Stomach (tissue), 8 donors: ENCODE measurements at regions not wholly inside any gene's neighbourhood (a gene's known extent, or its start where the extent isn't known, plus 50 kb on each side); places are given as distances from the start of the nearest gene placed in this dataset.

Experiments used
- DNase-seq, 2 donors: peaks; one replicate each; pipeline versions ENCODE4 v3.0.0 to v3.0.0-alpha.2; 2013 to 2019
- H3K27ac ChIP-seq, 5 donors: fragments of 200-600 bp in 4 of 5; sonication (generic) in 4 of 5; one replicate each; pipeline ENCODE4 v1.5.1; 2013 to 2019; ENCODE audit warnings: mild to moderate bottlenecking in 1 of 5, moderate library complexity in 1 of 5
- H3K27me3 ChIP-seq, 3 donors: fragments of 200-600 bp; sonication (generic); one replicate each; pipeline ENCODE4 v1.5.1; 2017 to 2019; ENCODE audit warnings: mixed run types in 1 of 3
- H3K36me3 ChIP-seq, 4 donors: fragments of 200-600 bp; sonication (generic); 1 replicate in 3 of 4; 2 replicates in 1 of 4; pipeline ENCODE4 v1.5.1; 2016 to 2019
- H3K4me1 ChIP-seq, 4 donors: fragments of 200-600 bp; sonication (generic); one replicate each; pipeline ENCODE4 v1.5.1; 2016 to 2019
- H3K4me3 ChIP-seq, 4 donors: fragments of 200-600 bp; sonication (generic) in 3 of 4; one replicate each; pipeline ENCODE4 v1.5.1; 2016 to 2019; ENCODE audit warnings: mild to moderate bottlenecking in 1 of 4
- H3K9me3 ChIP-seq, 4 donors: fragments of 200-600 bp; sonication (generic); one replicate each; pipeline ENCODE4 v1.5.1; 2016 to 2019
- CTCF ChIP-seq, 7 experiments: fragments of 450-650 bp in 4 of 7; fragments of 200-600 bp in 3 of 7; sonication (generic) in 3 of 7; IDR thresholded peaks; one replicate each; pipeline ENCODE4 v1.5.1; 2016 to 2019; ENCODE audit warnings: antibody characterized with exemption in 7 of 7, control low read depth in 2 of 7, mild to moderate bottlenecking in 1 of 7
- EP300 ChIP-seq: sonication (generic); formaldehyde crosslinking; IDR thresholded peaks from one replicate; pipeline ENCODE4 v1.6.1; 2017; ENCODE audit warnings: antibody characterized with exemption
- POLR2A ChIP-seq, 4 donors: fragments of 450-650 bp; IDR thresholded peaks; one replicate each; pipeline ENCODE4 v1.6.1; 2016; ENCODE audit warnings: antibody characterized with exemption in 4 of 4, control low read depth in 2 of 4, mild to moderate bottlenecking in 1 of 4, moderate library complexity in 1 of 4
- POLR2AphosphoS5 ChIP-seq, 3 donors: sonication (generic); formaldehyde crosslinking; IDR thresholded peaks; one replicate each; pipeline ENCODE4 v1.6.1; 2016; ENCODE audit warnings: antibody characterized with exemption in 3 of 3
- WGBS, 5 donors: extraction: QIAGEN DNeasy Blood & Tissue Kit in 3 of 5; methylation state at CpG; one replicate each; pipeline versions ENCODE4 v1.1.5 to v1.1.7; 2013 to 2018; 5-methylcytosine and 5-hydroxymethylcytosine counted together
- intact Hi-C: fragments of 100-400 bp; cut with DNase I; formaldehyde crosslinking; loops from one replicate; pipeline ENCODE4 v1.15.1; 2023; ENCODE audit warnings: low total_unique reads
- donor health status: healthy with polysubstance abuse.
- donor health status: Bipolar disorder and iron deficiency.
- donor health status: healthy.

GRCh38 chr2:136253288-136254004 lies 135.5 kb upstream of the CXCR4 start:
- DNase-seq, result no peak

GRCh38 chr2:136251885-136252585 lies 134.1 kb upstream of the CXCR4 start:
- WGBS, 5 donors, result 64 to 73% (median 71%) methylated on average over 5 of the region's 5 CpGs

More at GRCh38 chr2:136253288-136254004, 135.5 kb upstream of the CXCR4 start:
- H3K27ac ChIP-seq, result no peak overlapping the region
- H3K4me3 ChIP-seq, result no peak overlapping the region
- H3K36me3 ChIP-seq, result no peaks in the 10 kb centered on the region
- WGBS, 5 donors, result 83 to 89% (median 87%) methylated on average over 6 of the region's 6 CpGs
- TF ChIP-seq POLR2AphosphoS5 (IDR thresholded peaks at IDR 0.05) (no peak), POLR2A (IDR thresholded peaks at IDR 0.05) (no peak), EP300 (no peak), CTCF (IDR thresholded peaks at IDR 0.05) (no peak)
- no peaks in the 10 kb centered on the region for H3K9me3 ChIP-seq
- intact Hi-C loops, result no loop called here
- peaks cover 0 to 8% (median 0%) of the 10 kb centered on the region in 4 donors for H3K4me1 ChIP-seq
- H3K27me3 ChIP-seq, result no peaks in the 10 kb centered on the region

GRCh38 chr2:136251197-136251884 lies 133.4 kb upstream of the CXCR4 start:
- peak overlapping the region in 1 of 5 donors; percentile 25 for H3K27ac ChIP-seq
- TF ChIP-seq CTCF (IDR thresholded peaks at IDR 0.05), result no peak
- TF ChIP-seq POLR2AphosphoS5 (IDR thresholded peaks at IDR 0.05), result no peak
- no peak for TF ChIP-seq POLR2A (IDR thresholded peaks at IDR 0.05)
- no peak for TF ChIP-seq EP300
- H3K36me3 ChIP-seq, result no peaks in the 10 kb centered on the region
- H3K9me3 ChIP-seq, result no peaks in the 10 kb centered on the region
- intact Hi-C loops, result no loop called here
- WGBS, 5 donors, result 61 to 71% (median 67%) methylated on average over 5 of the region's 5 CpGs
- no peak overlapping the region for H3K4me3 ChIP-seq
- DNase-seq, result no peak
- peaks cover 0 to 12% (median 2%) of the 10 kb centered on the region in 4 donors for H3K4me1 ChIP-seq
- H3K27me3 ChIP-seq, result no peaks in the 10 kb centered on the region

More at GRCh38 chr2:136251885-136252585, 134.1 kb upstream of the CXCR4 start:
- Histone ChIP-seq H3K4me3 (no peak overlapping the region), H3K36me3 (no peaks in the 10 kb centered on the region), H3K4me1 (peaks cover 0 to 8% (median 0%) of the 10 kb centered on the region in 4 donors), H3K27me3 (no peaks in the 10 kb centered on the region), H3K27ac (peak overlapping the region in 1 of 5 donors; percentile 25), H3K9me3 (no peaks in the 10 kb centered on the region)
- intact Hi-C loops, result no loop called here
- DNase-seq, result no peak
- TF ChIP-seq POLR2A (IDR thresholded peaks at IDR 0.05), result no peak
- TF ChIP-seq EP300, result no peak
- no peak for TF ChIP-seq CTCF (IDR thresholded peaks at IDR 0.05)
- no peak for TF ChIP-seq POLR2AphosphoS5 (IDR thresholded peaks at IDR 0.05)

GRCh38 chr2:136250131-136250530 lies 132.2 kb upstream of the CXCR4 start:
- H3K4me1 ChIP-seq, result peaks cover 6 to 20% (median 13%) of the 10 kb centered on the region in 4 donors
- H3K36me3 ChIP-seq, result no peaks in the 10 kb centered on the region
- WGBS, 5 donors, result 63 to 82% (median 65%) methylated on average over 3 of the region's 3 CpGs
- no peak overlapping the region for H3K4me3 ChIP-seq
- no peaks in the 10 kb centered on the region for H3K27me3 ChIP-seq
- DNase-seq, result no peak
- H3K27ac ChIP-seq, result no peak overlapping the region
- intact Hi-C loops, result no loop called here
- no peaks in the 10 kb centered on the region for H3K9me3 ChIP-seq
- TF ChIP-seq CTCF (IDR thresholded peaks at IDR 0.05) (no peak), POLR2A (IDR thresholded peaks at IDR 0.05) (no peak), EP300 (no peak), POLR2AphosphoS5 (IDR thresholded peaks at IDR 0.05) (no peak)
